ENCODE measurements at regions not wholly inside any gene's neighbourhood (a gene's known extent, or its start where the extent isn't known, plus 50 kb on each side); places are given as distances from the start of the nearest gene placed in this dataset.
"Not testable (repeated sequence)": the region's sequence is repeated elsewhere in the genome, so short reads cannot be mapped to it uniquely, and the experiment has no call there.

- H3K27ac ChIP-seq: no peak overlapping the region
- no peak for TF ChIP-seq CTCF (IDR thresholded peaks at IDR 0.05)
- H3K27me3 ChIP-seq: no peaks in the 10 kb centered on the region
- no peaks in the 10 kb centered on the region for H3K36me3 ChIP-seq
- H3K4me3 ChIP-seq: no peak overlapping the region
- no peaks in the 10 kb centered on the region for H3K9me3 ChIP-seq
- no peaks in the 10 kb centered on the region for H3K4me1 ChIP-seq
- ATAC-seq: no peak
- intact Hi-C loops (cut with DNase I): no loop called here
- DNase-seq: no peak
Measured at GRCh38 chr9:85332487-85332886, 409.3 kb downstream of the AGTPBP1 start.

GRCh38 chr9:85331626-85332025 lies 410.1 kb downstream of the AGTPBP1 start:
- intact Hi-C loops (cut with DNase I): no loop called here
- no peaks in the 10 kb centered on the region for H3K9me3 ChIP-seq

DNA sequence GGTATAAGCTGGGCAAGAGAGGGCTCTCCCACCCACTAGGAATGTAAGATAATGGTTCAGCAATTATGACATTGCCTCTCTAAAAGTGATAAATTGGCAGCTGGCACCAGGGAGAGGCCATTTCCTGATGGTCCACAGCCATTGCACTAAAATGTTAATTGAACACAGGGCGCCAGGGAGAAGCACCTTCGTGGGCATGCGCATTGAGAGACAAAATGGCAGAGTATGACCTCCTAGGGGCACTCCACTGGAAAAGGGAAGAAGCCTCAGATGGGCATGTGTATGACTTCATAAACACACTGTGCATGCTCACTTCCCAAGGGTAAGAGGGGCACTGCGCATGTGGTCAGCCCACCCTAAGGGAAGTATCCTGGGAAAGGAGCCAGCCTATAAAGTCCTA lies 419.2 kb downstream of the AGTPBP1 start:
- no peak for TF ChIP-seq CTCF (IDR thresholded peaks at IDR 0.05)
- Histone ChIP-seq H3K36me3 (no peaks in the 10 kb centered on the region), H3K27ac (no peak overlapping the region), H3K27me3 (no peaks in the 10 kb centered on the region), H3K9me3 (no peaks in the 10 kb centered on the region), H3K4me3 (no peak overlapping the region), H3K4me1 (no peaks in the 10 kb centered on the region)
- intact Hi-C loops (cut with DNase I): no loop called here
- ATAC-seq (no peak), DNase-seq (no peak)

More at GRCh38 chr9:85331626-85332025, 410.1 kb downstream of the AGTPBP1 start:
- H3K27ac ChIP-seq: no peak overlapping the region
- no peak for TF ChIP-seq CTCF (IDR thresholded peaks at IDR 0.05)
- H3K27me3 ChIP-seq: no peaks in the 10 kb centered on the region
- no peak overlapping the region for H3K4me3 ChIP-seq
- no peaks in the 10 kb centered on the region for H3K4me1 ChIP-seq
- ATAC-seq (no peak), DNase-seq (no peak)
- no peaks in the 10 kb centered on the region for H3K36me3 ChIP-seq

DNA sequence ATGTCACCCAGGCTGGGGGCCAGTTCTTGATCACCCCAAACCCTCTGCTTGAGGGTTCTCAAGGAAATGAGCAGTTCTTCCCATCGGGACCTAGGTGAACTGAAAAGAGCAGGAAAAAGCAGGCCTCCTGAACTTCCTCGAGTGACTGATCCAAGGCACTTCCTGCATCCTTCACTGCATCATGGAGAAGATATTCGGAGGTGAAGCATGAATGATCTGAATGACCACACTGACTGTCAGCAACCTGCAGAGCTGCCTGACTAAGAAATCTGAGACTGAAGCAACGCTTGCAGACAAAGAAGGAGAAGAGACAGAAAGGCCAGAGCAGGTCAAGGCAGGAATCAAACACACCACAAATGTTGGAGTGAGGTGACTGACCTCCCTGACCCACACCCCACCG lies 420.2 kb downstream of the AGTPBP1 start:
- Histone ChIP-seq H3K4me1 (no peaks in the 10 kb centered on the region), H3K4me3 (no peak overlapping the region), H3K27ac (no peak overlapping the region), H3K9me3 (no peaks in the 10 kb centered on the region), H3K27me3 (no peaks in the 10 kb centered on the region), H3K36me3 (no peaks in the 10 kb centered on the region)
- no peak for DNase-seq
- intact Hi-C loops (cut with DNase I): no loop called here
- TF ChIP-seq CTCF (IDR thresholded peaks at IDR 0.05): no peak
- ATAC-seq: no peak

DNA sequence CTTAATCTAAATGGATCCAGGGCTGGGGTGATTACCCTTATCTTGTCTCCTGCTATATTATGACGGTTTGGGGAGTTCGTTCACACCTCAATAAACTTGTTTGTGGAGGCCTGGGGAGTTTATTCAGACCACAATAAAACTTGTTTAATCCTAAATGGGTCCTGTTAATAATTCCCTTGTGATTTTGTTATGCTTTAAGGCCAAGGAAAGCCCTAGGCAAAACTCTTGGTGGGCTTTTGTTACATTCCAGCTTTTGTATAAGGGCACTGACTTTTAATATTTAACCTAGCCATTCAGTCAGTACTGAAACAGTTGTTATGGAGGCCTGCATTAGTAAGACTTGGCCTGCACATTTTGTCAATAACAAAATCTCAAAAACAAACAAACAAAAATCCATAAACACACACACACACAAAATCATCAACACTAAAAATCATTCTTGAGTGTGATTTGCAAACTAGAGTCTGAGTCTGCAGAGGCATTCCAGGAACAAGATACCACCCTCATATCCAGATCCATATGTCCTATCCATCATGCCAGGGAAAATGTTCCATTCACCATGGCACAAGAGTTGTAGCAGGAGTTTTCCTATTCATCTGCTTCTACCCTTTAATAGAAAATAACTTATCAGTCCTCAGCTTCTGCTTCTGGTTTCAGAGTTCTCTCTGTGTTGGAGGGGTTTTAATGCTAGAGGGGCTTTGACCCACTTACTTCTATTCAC lies 421.7 kb downstream of the AGTPBP1 start:
- ATAC-seq (no peak), DNase-seq (no peak)
- intact Hi-C loops (cut with DNase I): no loop called here
- Histone ChIP-seq H3K27ac (no peak overlapping the region), H3K4me3 (no peak overlapping the region), H3K9me3 (no peaks in the 10 kb centered on the region), H3K36me3 (no peaks in the 10 kb centered on the region), H3K4me1 (no peaks in the 10 kb centered on the region), H3K27me3 (no peaks in the 10 kb centered on the region)
- no peak for TF ChIP-seq CTCF (IDR thresholded peaks at IDR 0.05)

GRCh38 chr9:85315535-85315934 lies 426.2 kb downstream of the AGTPBP1 start:
- H3K36me3 ChIP-seq; DNase-seq; H3K27me3 ChIP-seq; H3K4me1 ChIP-seq; ATAC-seq; H3K4me3 ChIP-seq; intact Hi-C loops (cut with DNase I); H3K9me3 ChIP-seq; H3K27ac ChIP-seq: not testable (repeated sequence)
